Subcutaneous adipose tissue (tissue), 1 donor: ENCODE measurements at regions not wholly inside any gene's neighbourhood (a gene's known extent, or its start where the extent isn't known, plus 50 kb on each side); places are given as distances from the start of the nearest gene placed in this dataset. TPM values are rescaled to one million over a fixed set of nuclear protein-coding genes. Genes with fewer than 3 reads are reported as not detected.
A peak's percentile ranks its signal among the peaks of the same experiment; 100 is the strongest.

Experiments
- small RNA-seq: library from RNA; depleted of rRNA; stranded (forward); fragments of <200 nt; gene quantifications from one replicate; pipeline ENCODE3, GENCODE V24; 2016
- TF ChIP-seq, protein P1 (sequence below): fragments of 450-650 bp; IDR thresholded peaks from one replicate; pipeline ENCODE4 v1.5.1; 2016; ENCODE audit warnings: low read depth, mild to moderate bottlenecking, control low read depth, antibody characterized with exemption, moderate library complexity

GRCh38 chr20:54713727-54714126 is 238.3 kb downstream of the DOK5 start:
- TF ChIP-seq, protein P1, sequence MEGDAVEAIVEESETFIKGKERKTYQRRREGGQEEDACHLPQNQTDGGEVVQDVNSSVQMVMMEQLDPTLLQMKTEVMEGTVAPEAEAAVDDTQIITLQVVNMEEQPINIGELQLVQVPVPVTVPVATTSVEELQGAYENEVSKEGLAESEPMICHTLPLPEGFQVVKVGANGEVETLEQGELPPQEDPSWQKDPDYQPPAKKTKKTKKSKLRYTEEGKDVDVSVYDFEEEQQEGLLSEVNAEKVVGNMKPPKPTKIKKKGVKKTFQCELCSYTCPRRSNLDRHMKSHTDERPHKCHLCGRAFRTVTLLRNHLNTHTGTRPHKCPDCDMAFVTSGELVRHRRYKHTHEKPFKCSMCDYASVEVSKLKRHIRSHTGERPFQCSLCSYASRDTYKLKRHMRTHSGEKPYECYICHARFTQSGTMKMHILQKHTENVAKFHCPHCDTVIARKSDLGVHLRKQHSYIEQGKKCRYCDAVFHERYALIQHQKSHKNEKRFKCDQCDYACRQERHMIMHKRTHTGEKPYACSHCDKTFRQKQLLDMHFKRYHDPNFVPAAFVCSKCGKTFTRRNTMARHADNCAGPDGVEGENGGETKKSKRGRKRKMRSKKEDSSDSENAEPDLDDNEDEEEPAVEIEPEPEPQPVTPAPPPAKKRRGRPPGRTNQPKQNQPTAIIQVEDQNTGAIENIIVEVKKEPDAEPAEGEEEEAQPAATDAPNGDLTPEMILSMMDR: peak; percentile 64

- TF ChIP-seq, protein P1: no peak
Measured at GRCh38 chr20:54711071-54711470, 235.7 kb downstream of the DOK5 start.

- TF ChIP-seq, protein P1: no peak
Measured at GRCh38 chr20:54710341-54710740, 234.9 kb downstream of the DOK5 start.

DNA sequence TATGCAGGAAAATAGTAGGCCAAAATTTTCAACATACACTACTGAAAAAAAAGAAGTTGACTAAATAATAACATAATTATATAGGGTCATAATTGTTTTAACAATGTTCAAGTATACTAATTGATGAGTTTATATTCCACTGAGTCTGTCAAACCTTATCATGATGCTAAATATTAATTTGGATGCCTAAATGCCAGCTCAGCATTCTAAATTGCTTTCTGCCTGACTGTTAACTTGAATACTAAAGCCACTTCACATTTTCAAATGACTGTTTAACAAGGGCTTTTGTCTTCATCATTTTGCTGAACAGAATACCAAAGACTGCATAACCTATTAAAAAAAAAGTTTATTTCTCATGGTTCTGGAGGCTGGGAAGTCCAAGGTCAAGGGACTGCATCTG is 232.8 kb downstream of the DOK5 start:
- TF ChIP-seq, protein P1: no peak

- TF ChIP-seq, protein P1: no peak
Measured at GRCh38 chr20:54707801-54708200, 232.4 kb downstream of the DOK5 start.

DNA sequence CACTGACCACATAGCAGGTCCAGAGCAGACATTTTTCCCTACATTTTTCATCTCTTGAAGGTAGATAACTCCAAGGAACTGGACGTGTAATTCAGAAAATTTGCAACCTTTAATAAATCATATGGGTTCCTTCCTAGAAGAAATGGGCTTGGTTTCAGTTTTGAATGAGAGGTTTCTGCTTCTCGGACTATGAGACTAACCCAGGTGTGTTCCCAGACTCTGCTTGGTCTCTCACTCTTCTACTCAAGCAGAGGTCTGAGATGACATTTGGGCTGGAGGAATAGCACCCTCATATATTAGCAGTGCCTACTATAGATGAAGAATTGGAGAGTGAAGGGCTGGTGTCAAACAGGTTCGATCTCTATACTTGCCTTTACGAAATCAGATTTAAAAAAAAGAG is 231.2 kb downstream of the DOK5 start:
- TF ChIP-seq, protein P1: no peak

- TF ChIP-seq, protein P1: no peak
Measured at GRCh38 chr20:54704032-54704635, 228.7 kb downstream of the DOK5 start.

Small RNAs in the stretch of these regions (small RNA-seq; reads per million reads assigned to genes)
- not detected for gene RNU4ATAC7P
